HG02642 (cell line): ENCODE measurements at regions not wholly inside any gene's neighbourhood (a gene's known extent, or its start where the extent isn't known, plus 50 kb on each side); places are given as distances from the start of the nearest gene placed in this dataset.
"Not testable (repeated sequence)": the region's sequence is repeated elsewhere in the genome, so short reads cannot be mapped to it uniquely, and the experiment has no call there.

Experiments used
- ATAC-seq: cut with Tn5 transposase; IDR thresholded peaks from one replicate; pipeline ENCODE4 v1.9.1; 2021; ENCODE audit warnings: mild to moderate bottlenecking; ENCODE audit not compliant: unreplicated experiment, poor library complexity

DNA sequence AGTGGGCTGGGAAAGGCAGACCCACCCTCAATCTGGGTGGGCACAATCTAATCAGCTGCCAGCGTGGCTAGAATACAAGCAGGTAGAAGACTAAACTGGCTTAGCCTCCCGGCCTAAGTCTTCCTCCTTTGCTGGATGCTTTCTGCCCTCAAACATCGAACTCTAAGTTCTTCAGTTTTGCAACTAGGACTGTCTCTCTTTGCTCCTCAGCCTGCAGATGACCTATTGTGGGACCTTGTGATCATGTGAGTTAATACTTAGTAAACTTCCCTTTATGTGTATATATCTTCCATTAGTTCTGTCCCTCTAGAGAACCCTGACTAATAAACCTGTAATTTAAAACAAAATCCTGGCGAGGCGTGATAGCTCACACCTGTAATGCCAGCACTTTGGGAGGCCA lies 51.8 kb upstream of the SLC39A8 start:
- ATAC-seq, result not testable (repeated sequence)

DNA sequence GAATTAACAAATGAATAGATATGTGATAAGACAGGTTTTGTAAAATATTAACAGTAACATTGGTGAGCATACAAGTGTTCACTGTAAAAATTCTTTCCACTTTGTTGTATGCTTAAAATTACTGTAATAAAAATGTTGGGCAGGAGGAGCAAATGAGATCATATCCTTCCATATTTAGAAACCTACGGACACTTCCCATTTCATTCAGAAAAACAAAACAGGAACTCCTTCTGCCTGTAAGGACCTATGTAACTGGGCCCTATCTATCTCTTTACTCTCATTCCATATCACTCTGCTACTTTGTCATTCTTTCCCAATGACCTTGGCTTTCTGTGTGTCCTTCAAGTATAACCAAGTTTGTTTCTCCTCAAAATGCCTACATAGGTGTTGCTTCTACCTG lies 53.7 kb upstream of the SLC39A8 start:
- no peak for ATAC-seq

DNA sequence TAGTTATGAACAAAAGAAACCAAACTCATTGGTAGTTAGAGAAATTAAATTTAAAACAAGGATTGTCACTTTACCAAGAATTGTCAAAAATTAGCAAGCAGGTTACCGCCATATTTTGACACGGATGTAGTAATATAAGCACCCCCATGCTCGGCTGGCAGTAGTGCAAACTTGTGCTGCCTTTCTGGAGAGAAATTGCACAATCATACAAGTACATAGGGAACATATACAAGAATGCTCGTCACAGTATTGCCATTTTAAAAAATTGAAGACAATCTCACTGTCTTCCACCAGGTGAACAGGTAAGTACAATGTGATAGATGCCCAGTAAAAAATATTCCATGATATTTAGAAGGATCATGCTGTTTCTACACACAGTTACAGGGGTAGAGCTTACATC lies 55.6 kb upstream of the SLC39A8 start:
- ATAC-seq, result no peak

DNA sequence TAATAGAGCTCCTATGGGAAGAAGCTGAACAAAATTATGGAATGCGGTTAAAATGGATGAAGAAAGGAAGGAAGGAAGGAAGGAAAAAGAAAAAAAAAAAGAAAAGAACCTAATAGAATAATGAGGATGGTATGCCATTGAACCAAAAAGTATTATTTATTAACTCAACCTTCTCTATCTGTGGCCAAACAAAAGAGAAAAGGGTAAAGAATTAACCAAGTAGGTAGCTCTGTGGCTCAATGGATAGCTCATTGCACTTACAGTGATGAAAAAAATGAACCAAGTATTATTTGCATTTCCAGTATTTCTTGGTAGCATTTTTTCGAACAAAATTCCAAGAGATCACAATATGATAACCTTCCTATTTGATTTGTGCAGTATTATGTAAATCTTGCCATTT lies 56.9 kb upstream of the SLC39A8 start:
- no peak for ATAC-seq

DNA sequence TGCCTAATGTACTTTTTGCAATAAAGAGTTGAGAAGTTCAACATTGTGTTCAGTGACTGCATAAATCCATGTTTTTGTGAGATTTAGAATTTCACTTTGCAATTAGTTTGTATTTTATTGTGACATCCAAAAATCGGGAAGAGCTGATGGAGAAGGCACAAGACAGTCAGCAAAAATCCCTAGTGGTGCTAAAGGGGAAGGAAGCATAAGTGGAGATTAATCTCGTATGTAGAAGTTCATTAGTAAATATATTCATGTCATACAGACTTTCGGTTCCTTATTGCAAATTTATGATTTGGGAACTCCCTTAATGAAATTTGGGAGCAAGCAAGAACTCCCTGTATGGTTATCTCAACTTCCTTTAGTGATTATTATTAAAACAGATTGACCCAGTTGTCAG lies 57.8 kb upstream of the SLC39A8 start:
- ATAC-seq, result no peak

DNA sequence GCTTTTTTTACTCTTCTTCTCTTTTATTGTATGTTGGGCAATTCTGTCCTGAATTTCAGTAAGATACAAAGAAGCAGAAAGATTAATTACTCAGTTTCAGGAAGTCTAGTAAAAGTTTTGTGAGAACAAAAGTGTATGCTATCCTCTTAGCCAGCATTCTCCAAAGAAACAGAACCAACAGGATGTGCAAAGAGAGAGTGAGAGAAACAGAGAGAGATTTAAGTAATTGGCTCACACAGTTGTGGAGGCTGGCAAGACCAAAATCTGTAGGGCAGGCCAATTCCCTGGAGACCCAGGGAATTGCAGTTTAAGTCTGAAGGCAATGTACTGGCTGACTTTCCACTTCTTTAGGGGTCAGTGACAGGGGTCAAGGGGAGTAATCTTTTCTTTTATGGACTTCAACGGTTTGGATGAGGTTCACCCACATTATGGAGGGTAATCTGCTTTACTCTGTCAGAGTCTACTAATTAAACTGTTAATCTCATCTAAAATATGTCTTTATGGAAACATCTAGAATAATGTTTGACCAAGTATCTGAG lies 59.2 kb upstream of the SLC39A8 start:
- no peak for ATAC-seq

DNA sequence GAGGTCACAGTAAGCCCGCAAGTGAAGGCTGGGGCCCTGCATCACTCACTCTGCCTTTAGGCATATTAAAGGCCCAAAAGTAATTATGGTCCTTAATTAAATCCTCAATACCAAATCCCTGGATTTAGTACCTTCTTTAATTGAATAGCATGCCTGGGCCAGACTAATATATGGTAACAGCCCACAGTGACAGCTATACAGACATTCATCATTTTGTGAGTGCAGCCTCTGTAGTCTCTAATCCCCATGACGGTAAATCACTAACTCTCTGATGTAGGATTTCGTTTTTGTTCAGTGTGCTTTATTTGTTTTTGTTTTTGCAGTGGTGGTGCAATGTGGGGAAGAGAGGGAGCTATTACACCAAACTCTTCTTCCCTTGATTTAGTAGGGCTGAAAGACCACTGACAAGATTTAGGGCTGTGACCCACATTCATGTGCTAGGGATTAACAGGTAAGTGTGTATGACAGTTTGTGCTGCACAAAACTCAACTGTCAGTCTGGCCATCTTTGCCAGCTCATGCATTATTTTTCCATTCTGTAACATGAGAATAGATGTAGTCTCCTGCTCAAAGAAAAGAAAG lies 60.6 kb upstream of the SLC39A8 start:
- no peak for ATAC-seq

DNA sequence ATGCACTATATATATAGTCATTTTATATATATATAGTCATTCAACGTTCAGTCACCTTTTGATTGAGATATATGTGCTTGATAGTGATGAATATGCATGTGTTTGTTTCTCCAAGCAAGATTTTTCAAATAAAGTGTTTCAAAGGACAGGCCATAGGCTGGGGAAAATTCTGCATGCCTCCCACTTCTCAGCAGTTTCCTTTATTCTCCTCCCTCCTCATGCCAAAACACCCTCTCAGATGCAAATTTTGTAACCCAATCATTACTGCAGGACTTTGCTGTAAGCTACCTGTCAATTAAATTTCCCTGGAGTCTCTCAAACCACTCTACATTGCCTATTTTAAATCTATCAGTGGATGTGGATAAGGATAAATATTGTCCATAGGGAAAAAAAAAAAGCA lies 65.6 kb upstream of the SLC39A8 start:
- ATAC-seq, result not testable (repeated sequence)

DNA sequence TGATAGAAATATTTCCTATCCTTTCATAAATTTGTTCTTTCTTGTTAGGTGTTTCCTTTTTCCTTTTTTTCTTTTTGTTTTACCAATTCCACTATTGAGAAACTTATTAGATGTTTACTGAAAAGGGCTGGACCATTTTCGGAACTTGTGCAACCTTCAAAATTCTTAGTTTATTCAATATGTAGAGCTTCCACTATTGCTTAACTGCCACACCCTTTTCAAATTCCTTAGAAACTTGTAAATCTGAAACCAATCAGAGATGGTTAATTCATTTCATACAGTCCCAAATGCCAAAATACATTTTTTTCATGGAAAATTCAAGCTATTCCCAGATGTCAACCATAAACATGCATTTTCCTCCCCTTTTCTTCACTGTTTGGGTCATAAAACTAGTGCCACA lies 66.1 kb upstream of the SLC39A8 start:
- no peak for ATAC-seq

DNA sequence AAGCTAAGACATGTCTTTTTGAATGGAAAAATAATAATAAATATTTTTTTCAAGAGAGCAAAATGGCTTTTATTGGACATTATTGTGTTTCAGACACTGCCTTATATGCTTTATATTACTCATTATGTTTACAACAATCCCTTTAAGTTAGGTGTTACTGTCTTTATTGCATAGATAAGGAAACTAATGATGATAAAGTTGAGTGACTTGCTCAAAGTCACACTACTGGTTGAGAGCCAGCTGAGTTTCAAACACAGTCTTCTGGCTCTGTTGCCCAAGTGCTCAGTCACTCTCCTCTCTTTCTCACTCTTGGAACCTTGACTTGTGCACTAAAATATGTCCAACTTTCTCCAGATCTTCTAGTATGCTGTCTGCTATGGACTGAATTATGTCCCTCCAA lies 71.5 kb upstream of the SLC39A8 start:
- ATAC-seq, result no peak

DNA sequence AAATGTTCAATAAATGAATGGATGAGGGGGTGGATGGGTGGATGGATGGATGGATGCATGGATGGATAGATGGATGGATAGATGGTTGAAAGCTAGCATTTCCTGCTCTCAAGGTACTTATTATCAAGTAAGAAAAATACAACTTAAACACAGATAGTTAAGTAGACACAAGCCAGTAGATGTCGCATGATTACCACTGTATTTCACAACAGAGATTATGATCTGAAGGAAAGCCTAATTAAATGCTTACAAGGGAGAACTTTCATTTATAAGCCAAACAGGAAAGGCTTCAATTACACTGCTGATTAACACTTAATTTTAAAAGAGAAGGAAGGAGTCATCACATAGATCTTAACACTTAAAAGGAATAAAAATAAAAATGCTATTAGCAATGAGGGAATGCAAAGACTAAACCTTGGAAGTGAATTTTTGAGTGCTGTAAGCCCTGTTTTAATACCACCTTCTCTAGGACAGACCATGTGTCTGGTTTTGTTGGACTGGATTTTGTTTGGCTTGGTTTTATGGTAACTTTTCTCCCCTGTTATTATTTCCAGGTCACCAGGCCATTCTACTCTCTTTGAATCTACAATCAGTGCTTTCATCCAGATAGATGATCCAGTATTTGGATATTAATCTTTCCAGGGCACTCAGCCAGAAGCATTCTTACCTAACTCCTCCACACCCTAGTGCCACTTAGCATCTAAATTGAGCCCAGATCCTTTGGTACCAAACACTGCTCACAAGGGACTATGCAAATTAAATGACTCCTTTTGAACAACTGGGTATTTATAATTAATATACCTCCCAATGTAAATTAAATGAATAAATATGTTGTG lies 75.5 kb upstream of the SLC39A8 start:
- ATAC-seq, result no peak

DNA sequence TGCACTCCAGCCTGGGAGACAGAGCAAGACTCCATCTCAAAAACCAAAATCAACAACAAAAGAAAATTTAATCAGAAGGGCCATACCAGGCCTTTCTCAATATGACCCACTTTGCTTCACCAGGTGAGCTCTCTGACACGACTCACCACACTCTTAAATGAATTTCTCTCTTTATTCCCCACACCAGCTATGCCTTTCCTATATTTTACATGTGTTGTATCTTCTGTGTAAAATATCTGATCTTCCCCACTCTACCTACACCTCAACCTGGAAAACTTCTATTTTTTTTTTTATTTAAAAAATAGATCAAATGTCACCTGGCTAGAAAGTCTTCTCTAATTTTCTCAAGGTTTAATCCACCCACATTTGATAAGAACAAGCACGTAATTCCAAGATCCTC lies 77.6 kb upstream of the SLC39A8 start:
- no peak for ATAC-seq

DNA sequence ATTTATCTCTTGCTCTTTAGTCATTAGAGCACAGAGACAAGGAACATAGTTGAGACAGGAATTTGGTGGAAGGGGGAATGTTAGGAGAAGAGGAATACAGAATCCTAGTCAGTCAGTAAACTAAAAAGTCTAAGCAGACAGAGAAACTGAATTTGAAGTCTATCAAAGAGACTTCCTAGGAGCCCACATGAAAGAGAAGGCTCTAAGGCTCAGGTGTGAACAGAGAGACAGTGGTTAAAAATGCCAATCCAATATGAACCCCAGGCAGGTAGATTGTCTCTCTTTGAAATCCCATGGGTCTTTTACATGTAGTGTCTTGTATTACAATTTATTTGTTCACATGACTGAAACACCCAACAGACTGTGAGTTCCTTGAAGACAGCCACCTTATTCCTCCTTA lies 77.8 kb upstream of the NFKB1 start:
- no peak for ATAC-seq

DNA sequence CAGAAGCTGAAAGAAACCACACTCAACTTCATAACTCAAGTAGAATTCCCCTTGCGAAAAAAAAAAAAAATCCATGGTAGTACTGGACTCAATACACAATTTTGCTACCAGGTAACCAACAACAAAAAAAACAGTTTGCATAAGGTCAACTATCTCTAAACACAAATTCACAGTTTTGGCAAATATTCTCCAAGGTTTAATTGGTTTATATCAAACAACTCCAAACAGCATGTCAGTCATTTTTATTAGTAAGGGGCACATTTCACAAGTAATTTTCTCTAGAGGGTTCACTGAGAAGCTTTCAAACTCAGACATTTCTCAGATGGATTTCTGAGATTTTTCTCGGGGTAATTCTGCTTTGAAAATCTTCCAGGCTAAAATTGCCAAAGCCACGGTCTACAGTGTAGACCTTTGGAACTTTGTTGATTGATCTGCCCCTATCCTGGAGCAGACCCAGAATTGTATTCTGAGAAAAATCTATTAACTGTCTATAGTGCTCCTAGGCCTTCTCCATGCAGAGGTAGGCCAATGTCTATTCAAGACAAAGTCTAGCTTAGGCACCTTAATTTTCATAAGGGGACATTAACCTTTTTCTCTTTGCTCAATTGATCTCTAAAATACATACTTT lies 73.7 kb upstream of the NFKB1 start:
- no peak for ATAC-seq

DNA sequence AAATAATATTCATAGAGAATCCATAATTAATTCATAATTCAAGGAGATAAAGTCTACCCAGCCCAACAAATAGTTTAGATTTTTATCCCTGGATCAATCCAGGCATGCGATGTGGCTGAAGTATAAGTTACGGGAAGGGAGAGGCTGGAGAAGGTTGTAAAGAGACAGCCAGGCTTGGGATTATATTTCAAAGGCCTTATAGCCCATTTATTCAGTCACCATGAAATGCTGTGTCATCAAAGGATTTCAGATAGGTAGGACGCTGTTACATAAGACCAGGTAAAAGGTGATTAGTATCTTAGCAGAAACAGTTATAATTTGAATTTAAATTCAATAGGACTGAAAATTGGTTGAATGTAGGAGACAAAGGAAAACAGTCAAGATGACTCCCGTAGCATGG lies 73.0 kb upstream of the NFKB1 start:
- no peak for ATAC-seq

DNA sequence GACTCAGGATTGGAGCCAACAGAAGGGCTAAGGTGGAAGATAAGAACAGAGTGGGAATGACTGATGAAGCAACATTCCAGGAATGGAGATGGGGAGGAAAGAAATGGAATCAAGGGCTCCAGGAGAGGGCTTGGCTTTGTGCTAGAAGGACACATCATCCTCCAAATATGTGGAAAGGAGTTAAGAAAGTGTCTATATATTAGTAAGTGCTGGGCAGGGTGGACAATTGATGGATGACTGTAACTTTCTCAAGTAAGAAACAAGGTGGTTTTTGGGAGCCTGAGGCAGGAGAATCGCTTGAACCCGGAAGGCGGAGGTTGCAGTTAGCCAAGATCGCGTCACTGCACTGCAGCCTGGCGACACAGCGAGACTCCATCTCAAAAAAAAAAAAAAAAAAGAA lies 71.6 kb upstream of the NFKB1 start:
- no peak for ATAC-seq

DNA sequence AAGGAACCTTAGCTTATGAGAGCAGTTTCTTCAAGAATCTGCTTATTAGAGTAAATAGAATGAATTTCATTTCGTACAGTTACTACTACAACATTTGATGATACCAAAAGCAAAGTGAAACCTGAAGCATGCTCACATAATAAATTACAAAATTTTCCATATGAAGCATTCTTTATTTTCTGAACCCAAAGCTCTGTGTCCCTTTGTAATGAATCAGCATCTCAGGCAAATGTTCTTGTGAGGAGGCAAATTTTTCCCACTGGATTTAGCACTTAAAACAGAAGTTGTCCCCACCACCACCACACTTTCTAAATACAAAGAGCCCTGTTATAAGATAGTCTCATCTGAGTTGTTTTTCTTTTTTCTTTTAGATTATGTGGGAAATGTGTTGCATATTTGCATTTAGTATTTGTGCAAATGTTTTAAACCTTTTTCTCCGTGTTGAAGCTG lies 70.7 kb upstream of the NFKB1 start:
- ATAC-seq, result no peak

DNA sequence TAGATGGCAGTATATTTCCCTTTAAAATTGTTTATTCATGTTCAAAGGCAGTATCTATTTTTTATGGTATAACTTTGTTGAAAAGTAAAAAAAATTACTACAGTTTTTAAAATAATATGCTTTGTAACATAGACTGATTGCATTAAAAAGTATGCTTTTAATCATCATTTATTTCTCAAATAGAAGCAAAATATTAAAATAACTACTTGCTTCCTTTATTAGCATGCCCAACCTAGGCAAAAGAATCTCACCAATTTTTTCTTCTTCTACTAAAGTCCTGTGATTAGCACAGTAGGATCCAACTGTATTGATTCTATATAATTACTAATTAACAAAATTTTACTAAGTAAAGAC lies 69.6 kb upstream of the NFKB1 start:
- ATAC-seq, result no peak

DNA sequence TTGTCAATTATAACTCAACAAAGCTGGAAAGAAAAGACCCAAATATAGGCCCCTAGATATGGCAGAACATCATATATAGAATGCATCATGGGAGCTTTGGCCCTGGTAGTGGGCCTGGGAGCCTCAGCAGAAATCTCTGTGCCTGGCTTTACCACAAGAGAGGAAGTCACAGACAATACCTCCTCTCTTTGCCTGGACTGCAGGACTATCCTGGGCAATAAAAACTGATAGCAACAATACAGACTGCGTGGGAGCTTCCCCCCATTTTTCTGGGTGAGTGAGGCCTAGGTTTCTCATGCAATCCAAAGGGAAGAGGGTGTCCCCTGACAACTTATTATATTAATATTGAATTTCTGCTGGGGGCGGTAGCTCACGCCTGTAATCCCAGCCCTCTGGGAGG lies 64.0 kb upstream of the NFKB1 start:
- ATAC-seq, result no peak

DNA sequence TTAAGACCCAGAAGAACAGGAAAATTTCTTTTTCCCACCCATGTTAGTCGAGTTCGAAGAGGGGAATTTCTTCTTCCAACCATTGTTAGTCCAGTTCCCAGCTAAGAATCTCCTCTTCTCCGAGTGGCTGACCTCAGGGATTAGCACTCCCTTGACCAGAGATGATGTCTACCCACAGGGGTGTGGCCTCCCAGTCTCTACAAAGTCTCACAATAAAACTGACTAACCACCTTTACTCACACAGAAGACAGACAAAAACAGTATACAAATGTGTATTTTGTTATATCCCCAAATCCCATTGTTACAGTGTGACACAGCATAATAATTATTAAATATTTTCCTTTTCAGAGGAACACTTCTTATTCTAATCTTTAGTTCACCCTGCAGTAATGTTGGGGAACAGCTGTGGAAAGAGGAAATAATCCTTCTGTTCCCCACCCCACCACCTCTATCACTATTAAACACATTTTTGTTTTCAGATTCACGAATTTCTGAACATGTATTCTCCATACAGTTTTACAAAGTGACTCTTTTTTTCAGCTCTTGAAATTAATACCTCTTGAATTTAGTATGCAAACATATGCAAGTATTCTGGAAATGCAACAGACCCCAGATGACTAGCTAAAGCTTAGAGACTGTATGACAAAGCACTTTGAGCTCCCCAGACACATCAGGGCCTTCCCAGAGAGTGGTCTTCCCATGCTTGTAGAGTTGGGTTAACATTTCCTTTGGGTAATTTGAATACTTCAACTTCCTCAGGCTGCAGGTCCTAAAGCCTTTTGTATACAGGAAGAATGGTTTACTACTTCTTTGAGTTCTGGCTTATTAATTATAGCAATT lies 62.5 kb upstream of the NFKB1 start:
- no peak for ATAC-seq

DNA sequence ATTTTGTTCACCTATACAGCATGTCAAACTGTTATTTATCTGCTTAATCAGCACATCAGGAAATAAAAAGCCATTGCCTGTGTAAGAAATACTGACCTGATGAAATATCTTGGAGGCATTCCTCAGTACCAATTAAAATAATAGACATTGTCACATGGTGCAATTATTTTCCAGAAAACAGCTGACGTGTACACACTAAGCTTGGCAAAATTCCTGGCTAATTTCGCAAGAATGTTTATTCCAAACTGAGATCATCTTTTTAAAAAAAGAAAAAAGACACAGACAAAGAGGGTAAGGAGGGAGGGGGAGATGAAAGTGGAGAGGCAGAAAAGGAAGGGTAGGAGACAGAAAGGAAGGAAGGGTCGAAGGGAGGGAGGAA lies 61.9 kb upstream of the NFKB1 start:
- ATAC-seq, result no peak
